HEK293 (cell line): ENCODE measurements at regions not wholly inside any gene's neighbourhood (a gene's known extent, or its start where the extent isn't known, plus 50 kb on each side); places are given as distances from the start of the nearest gene placed in this dataset.

Experiments
- CTCF ChIP-seq: fragments of 450-650 bp; formaldehyde crosslinking; IDR thresholded peaks from 2 replicates; pipeline ENCODE4 v1.5.1; 2016; ENCODE audit warnings: missing biosample characterization, missing genetic modification characterization
- REPIN1 ChIP-seq: fragments of 450-650 bp; formaldehyde crosslinking; IDR thresholded peaks from 2 replicates; pipeline ENCODE4 v1.5.1; 2017; ENCODE audit warnings: missing biosample characterization, missing genetic modification characterization, low read depth
- ZBTB7A ChIP-seq: fragments of 450-650 bp; formaldehyde crosslinking; IDR thresholded peaks from 2 replicates; pipeline ENCODE4 v1.5.1; 2016; ENCODE audit warnings: low read depth, missing biosample characterization, missing genetic modification characterization
- ZFP3 ChIP-seq: fragments of 450-650 bp; formaldehyde crosslinking; IDR thresholded peaks from 2 replicates; pipeline ENCODE4 v1.5.1; 2016; ENCODE audit warnings: low read depth, missing biosample characterization, missing genetic modification characterization
- ZNF175 ChIP-seq: fragments of 450-650 bp; formaldehyde crosslinking; IDR thresholded peaks from 2 replicates; pipeline ENCODE4 v1.5.1; 2016; ENCODE audit warnings: missing biosample characterization, missing genetic modification characterization
- ZNF354C ChIP-seq: fragments of 450-650 bp; formaldehyde crosslinking; IDR thresholded peaks from 2 replicates; pipeline ENCODE4 v1.5.1; 2016; ENCODE audit warnings: missing biosample characterization, missing genetic modification characterization, low read depth, borderline replicate concordance
- ZNF449 ChIP-seq: fragments of 450-650 bp; formaldehyde crosslinking; IDR thresholded peaks from 2 replicates; pipeline ENCODE4 v1.5.1; 2017; ENCODE audit warnings: missing biosample characterization, mild to moderate bottlenecking, missing genetic modification characterization, moderate library complexity
- ZNF549 ChIP-seq: fragments of 450-650 bp; IDR thresholded peaks from 2 replicates; pipeline ENCODE4 v1.5.1; 2018; ENCODE audit warnings: missing biosample characterization, missing genetic modification characterization, mild to moderate bottlenecking, inconsistent platforms, moderate library complexity
- ZNF660 ChIP-seq: fragments of 450-650 bp; IDR thresholded peaks from 2 replicates; pipeline ENCODE4 v1.5.1; 2018; ENCODE audit warnings: missing biosample characterization, mild to moderate bottlenecking, missing genetic modification characterization
- ZSCAN30 ChIP-seq: fragments of 450-650 bp; IDR thresholded peaks from 2 replicates; pipeline ENCODE4 v1.5.1; 2018; ENCODE audit warnings: missing biosample characterization, mild to moderate bottlenecking, missing genetic modification characterization, moderate library complexity

GRCh38 chr10:34003561-34003960 lies 669.1 kb upstream of the NRP1 start:
- TF ChIP-seq ZNF175 (no peak), ZFP3 (no peak), CTCF (no peak), ZBTB7A (no peak), ZNF354C (no peak), REPIN1 (no peak), ZNF660 (tag by site-specific recombination) (no peak), ZNF449 (tag by site-specific recombination) (no peak), ZNF549 (tag by site-specific recombination) (no peak), ZSCAN30 (tag by site-specific recombination) (no peak)
